ENCODE measurements at regions not wholly inside any gene's neighbourhood (a gene's known extent, or its start where the extent isn't known, plus 50 kb on each side); places are given as distances from the start of the nearest gene placed in this dataset.

DNA sequence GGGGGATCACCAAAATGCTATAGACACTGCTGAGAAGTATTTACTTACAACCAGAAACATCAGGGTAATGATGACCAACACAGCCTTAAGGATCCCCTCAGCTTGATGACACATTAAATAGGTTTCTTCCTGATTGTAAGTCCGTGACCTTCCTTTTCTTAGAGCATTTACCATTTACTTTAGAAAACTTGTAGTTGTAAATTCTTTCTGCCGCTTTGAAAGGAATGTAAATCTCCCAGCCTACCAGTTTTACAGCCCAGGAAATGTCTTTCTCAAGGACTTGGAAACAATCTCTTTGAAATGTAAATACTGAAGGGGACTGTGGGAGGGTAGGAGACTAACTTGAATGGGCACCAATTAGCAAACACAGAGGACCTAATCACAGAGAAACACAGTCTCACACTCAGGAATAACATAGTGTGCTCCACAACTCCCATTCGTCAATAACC lies 278.6 kb downstream of the DSC3 start:
- TF ChIP-seq POLR2A (IDR thresholded peaks at IDR 0.05; ENCODE audit: low read length) (no peak), GATA1 (IDR thresholded peaks at IDR 0.05; ENCODE audit: low read depth, low read length) (no peak)

Measured in erythroblast (primary cell).